ENCODE measurements at regions not wholly inside any gene's neighbourhood (a gene's known extent, or its start where the extent isn't known, plus 50 kb on each side); places are given as distances from the start of the nearest gene placed in this dataset.

GRCh38 chr20:53668992-53669391 is 75.4 kb upstream of the ZNF217 start:
- no peak for TF ChIP-seq ZNF274 (IDR thresholded peaks at IDR 0.05; ENCODE audit: low read depth, low read length)
- TF ChIP-seq YY1 (IDR thresholded peaks at IDR 0.05; ENCODE audit: insufficient read depth, insufficient read length): no peak
